ENCODE measurements at regions not wholly inside any gene's neighbourhood (a gene's known extent, or its start where the extent isn't known, plus 50 kb on each side); places are given as distances from the start of the nearest gene placed in this dataset.

GRCh38 chr18:78566065-78566464, 413.6 kb upstream of the SALL3 start:
- no peak for TF ChIP-seq CTCF (conservative IDR thresholded peaks at IDR 0.05; ENCODE audit: low read length)
- TF ChIP-seq EZH2phosphoT487 (IDR thresholded peaks at IDR 0.05; ENCODE audit: borderline replicate concordance, low read depth, low read length), result no peak
